Astrocyte (in vitro differentiated cells and primary cell): ENCODE measurements at regions not wholly inside any gene's neighbourhood (a gene's known extent, or its start where the extent isn't known, plus 50 kb on each side); places are given as distances from the start of the nearest gene placed in this dataset.
A peak's percentile ranks its signal among the peaks of the same experiment; 100 is the strongest.

Experiments
- DNase-seq: peaks from one replicate; pipeline ENCODE4 v3.0.0-alpha.2; 2010; ENCODE audit warnings: low read depth
- FAIRE-seq: peaks from 2 replicates; lab custom pipeline; 2011; peaks lifted over from hg19 to GRCh38; lab: Jason Lieb, UNC
- H2AFZ ChIP-seq: 2 replicates; pipeline ENCODE4 v1.6.0; 2012; ENCODE audit warnings: low read depth, low read length, inconsistent platforms
- H3K27ac ChIP-seq: 2 replicates; pipeline ENCODE4 v1.5.1; 2011; ENCODE audit warnings: low read depth, low read length, inconsistent platforms
- H3K27me3 ChIP-seq: 2 replicates; pipeline ENCODE4 v1.6.0; 2011; ENCODE audit warnings: low read length, inconsistent platforms; ENCODE audit not compliant: insufficient read depth
- H3K36me3 ChIP-seq: 2 replicates; pipeline ENCODE4 v1.5.1; 2011; ENCODE audit warnings: low read length, inconsistent platforms; ENCODE audit not compliant: insufficient read depth
- H3K4me1 ChIP-seq: 2 replicates; pipeline ENCODE4 v1.5.1; 2011; ENCODE audit warnings: low read length, inconsistent platforms; ENCODE audit not compliant: insufficient read depth
- H3K4me2 ChIP-seq: 2 replicates; pipeline ENCODE4 v1.6.0; 2012; ENCODE audit warnings: low read length, inconsistent platforms
- H3K4me3 ChIP-seq: 2 replicates; pipeline ENCODE4 v1.5.1; 2011; ENCODE audit warnings: low read depth, mild to moderate bottlenecking, low read length, inconsistent platforms; ENCODE audit not compliant: insufficient read depth
- H3K79me2 ChIP-seq: 2 replicates; pipeline ENCODE4 v1.6.0; 2012; ENCODE audit warnings: mild to moderate bottlenecking, low read length, inconsistent platforms; ENCODE audit not compliant: insufficient read depth
- H3K9ac ChIP-seq: 2 replicates; pipeline ENCODE4 v1.6.0; 2012; ENCODE audit warnings: mild to moderate bottlenecking, low read length, inconsistent platforms
- H3K9me3 ChIP-seq: 2 replicates; pipeline ENCODE4 v1.5.1; 2012; ENCODE audit warnings: low read depth, mild to moderate bottlenecking, low read length, inconsistent platforms; ENCODE audit not compliant: insufficient read depth
- H4K20me1 ChIP-seq: 2 replicates; pipeline ENCODE4 v1.6.0; 2012; ENCODE audit warnings: low read length, inconsistent platforms; ENCODE audit not compliant: insufficient read depth
- H3K27ac Mint-ChIP-seq: one replicate; pipeline ENCODE4 v1.8.0; 2021; ENCODE audit warnings: mild to moderate bottlenecking, mixed read lengths; ENCODE audit not compliant: unreplicated experiment
- H3K27me3 Mint-ChIP-seq: one replicate; pipeline ENCODE4 v1.8.0; 2021; ENCODE audit warnings: low read depth, mixed read lengths; ENCODE audit not compliant: unreplicated experiment
- H3K36me3 Mint-ChIP-seq: one replicate; pipeline ENCODE4 v1.8.0; 2021; ENCODE audit warnings: low read depth, mixed read lengths; ENCODE audit not compliant: unreplicated experiment
- H3K4me1 Mint-ChIP-seq: one replicate; pipeline ENCODE4 v1.8.0; 2021; ENCODE audit warnings: low read depth, mixed read lengths; ENCODE audit not compliant: unreplicated experiment
- H3K4me3 Mint-ChIP-seq: one replicate; pipeline ENCODE4 v1.8.0; 2021; ENCODE audit warnings: mild to moderate bottlenecking, moderate library complexity, mixed read lengths; ENCODE audit not compliant: unreplicated experiment
- H3K9me3 Mint-ChIP-seq: one replicate; pipeline ENCODE4 v1.8.0; 2021; ENCODE audit warnings: mild to moderate bottlenecking, mixed read lengths; ENCODE audit not compliant: unreplicated experiment
- EZH2 ChIP-seq: IDR thresholded peaks from 2 replicates; pipeline ENCODE4 v1.6.1; 2012; ENCODE audit warnings: mild to moderate bottlenecking, low read length, inconsistent platforms; ENCODE audit not compliant: insufficient read depth
- TF ChIP-seq, protein P1 (sequence below): IDR thresholded peaks from 2 replicates; pipeline ENCODE4 v1.5.1; 2011; ENCODE audit warnings: low read depth, mild to moderate bottlenecking, inconsistent platforms, low read length, moderate library complexity; ENCODE audit not compliant: insufficient read depth

DNA sequence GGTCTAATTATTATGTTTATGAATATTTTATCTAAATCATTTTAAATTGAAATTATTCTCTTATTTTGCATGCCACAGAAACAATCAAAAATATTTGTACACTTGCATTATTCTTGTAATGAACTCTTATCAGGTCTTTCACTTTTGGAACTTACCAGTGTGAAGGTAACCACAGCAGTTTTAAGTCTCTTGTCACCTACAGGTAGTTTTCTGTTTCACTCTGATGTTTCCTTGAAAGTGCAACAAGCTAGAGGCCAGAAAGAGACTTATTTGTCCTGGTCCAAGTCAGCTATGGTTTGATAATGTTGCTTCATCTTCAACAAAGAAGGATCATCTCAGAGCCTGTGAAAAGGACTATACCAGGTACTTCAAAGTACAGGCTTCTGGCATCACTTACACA is 133.4 kb upstream of the NBEA start:
- no peak overlapping the region for H2AFZ ChIP-seq
- H3K4me3 ChIP-seq = no peak overlapping the region
- H3K4me1 ChIP-seq = no peaks in the 10 kb centered on the region
- no peak overlapping the region for H3K27ac ChIP-seq
- H3K27me3 ChIP-seq = no peaks in the 10 kb centered on the region
- H3K9ac ChIP-seq = no peak overlapping the region
- no peak overlapping the region for H3K27ac Mint-ChIP-seq
- TF ChIP-seq, protein P1, sequence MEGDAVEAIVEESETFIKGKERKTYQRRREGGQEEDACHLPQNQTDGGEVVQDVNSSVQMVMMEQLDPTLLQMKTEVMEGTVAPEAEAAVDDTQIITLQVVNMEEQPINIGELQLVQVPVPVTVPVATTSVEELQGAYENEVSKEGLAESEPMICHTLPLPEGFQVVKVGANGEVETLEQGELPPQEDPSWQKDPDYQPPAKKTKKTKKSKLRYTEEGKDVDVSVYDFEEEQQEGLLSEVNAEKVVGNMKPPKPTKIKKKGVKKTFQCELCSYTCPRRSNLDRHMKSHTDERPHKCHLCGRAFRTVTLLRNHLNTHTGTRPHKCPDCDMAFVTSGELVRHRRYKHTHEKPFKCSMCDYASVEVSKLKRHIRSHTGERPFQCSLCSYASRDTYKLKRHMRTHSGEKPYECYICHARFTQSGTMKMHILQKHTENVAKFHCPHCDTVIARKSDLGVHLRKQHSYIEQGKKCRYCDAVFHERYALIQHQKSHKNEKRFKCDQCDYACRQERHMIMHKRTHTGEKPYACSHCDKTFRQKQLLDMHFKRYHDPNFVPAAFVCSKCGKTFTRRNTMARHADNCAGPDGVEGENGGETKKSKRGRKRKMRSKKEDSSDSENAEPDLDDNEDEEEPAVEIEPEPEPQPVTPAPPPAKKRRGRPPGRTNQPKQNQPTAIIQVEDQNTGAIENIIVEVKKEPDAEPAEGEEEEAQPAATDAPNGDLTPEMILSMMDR = no peak
- TF ChIP-seq EZH2 = no peak
- no peaks in the 10 kb centered on the region for H3K79me2 ChIP-seq
- H3K9me3 ChIP-seq = peaks cover 4% of the 10 kb centered on the region
- H3K4me1 Mint-ChIP-seq = no peaks in the 10 kb centered on the region
- H3K36me3 ChIP-seq = no peaks in the 10 kb centered on the region
- FAIRE-seq = no peak
- peaks cover 8% of the 10 kb centered on the region for H3K9me3 Mint-ChIP-seq
- DNase-seq = no peak
- H3K4me3 Mint-ChIP-seq = no peak overlapping the region
- no peaks in the 10 kb centered on the region for H4K20me1 ChIP-seq
- no peaks in the 10 kb centered on the region for H3K36me3 Mint-ChIP-seq
- H3K27me3 Mint-ChIP-seq = no peaks in the 10 kb centered on the region
- H3K4me2 ChIP-seq = no peak overlapping the region

DNA sequence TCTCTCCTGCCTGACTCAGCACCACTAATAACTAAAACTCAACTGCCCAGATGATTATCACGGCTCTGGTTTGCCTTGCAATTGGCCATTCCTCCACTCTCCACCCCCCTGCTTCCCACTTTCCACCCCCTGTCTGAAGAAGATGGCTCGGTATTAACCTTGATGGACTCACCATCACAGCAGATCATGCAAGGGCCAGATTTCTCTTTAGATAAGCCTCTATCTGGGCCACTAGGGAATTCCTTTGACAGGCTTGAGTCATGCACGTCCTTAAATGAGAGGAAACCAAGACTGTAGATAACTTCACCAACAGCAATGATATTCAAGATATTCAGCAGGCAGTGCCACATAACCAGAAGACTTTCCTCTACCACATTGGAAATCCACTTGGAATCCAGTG is 131.1 kb upstream of the NBEA start:
- H3K36me3 Mint-ChIP-seq = no peaks in the 10 kb centered on the region

DNA sequence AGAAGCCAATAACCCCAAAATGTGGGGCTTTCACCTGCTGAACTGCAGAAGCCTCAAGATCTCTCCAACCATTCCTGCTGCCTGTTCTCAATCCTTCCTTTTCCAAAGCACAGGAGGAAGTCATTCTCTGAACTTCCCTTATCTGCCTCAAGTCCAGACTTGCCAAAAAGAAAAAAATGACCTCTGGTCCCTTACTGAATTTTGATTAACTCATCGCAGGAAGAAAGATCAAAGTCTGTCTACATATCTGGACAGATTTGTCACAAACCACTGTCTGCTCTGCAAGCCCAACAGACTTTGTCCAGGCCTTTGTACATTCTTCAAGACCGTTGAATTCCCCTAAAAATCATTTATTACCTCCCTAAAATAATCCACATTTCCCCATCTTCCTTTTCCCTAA is 126.5 kb upstream of the NBEA start:
- H3K27ac ChIP-seq = no peak overlapping the region

More for the DNA sequence above, 131.1 kb upstream of the NBEA start:
- FAIRE-seq = no peak
- Histone ChIP-seq H3K4me2 (no peak overlapping the region), H3K4me1 (no peaks in the 10 kb centered on the region), H3K9ac (no peak overlapping the region), H3K4me3 (no peak overlapping the region), H3K27me3 (no peaks in the 10 kb centered on the region), H2AFZ (no peak overlapping the region), H4K20me1 (no peaks in the 10 kb centered on the region), H3K79me2 (no peaks in the 10 kb centered on the region), H3K36me3 (no peaks in the 10 kb centered on the region), H3K9me3 (peaks cover 4% of the 10 kb centered on the region), H3K27ac (no peak overlapping the region)
- no peak overlapping the region for H3K4me3 Mint-ChIP-seq
- DNase-seq = no peak
- no peaks in the 10 kb centered on the region for H3K27me3 Mint-ChIP-seq
- peaks cover 8% of the 10 kb centered on the region for H3K9me3 Mint-ChIP-seq
- peaks cover 9% of the 10 kb centered on the region for H3K4me1 Mint-ChIP-seq
- TF ChIP-seq EZH2 = no peak
- TF ChIP-seq, protein P1 = no peak
- no peak overlapping the region for H3K27ac Mint-ChIP-seq

More for the DNA sequence above, 126.5 kb upstream of the NBEA start:
- no peaks in the 10 kb centered on the region for H3K4me1 ChIP-seq
- no peaks in the 10 kb centered on the region for H3K36me3 ChIP-seq
- no peaks in the 10 kb centered on the region for H3K27me3 Mint-ChIP-seq
- H3K9me3 ChIP-seq = peaks cover 4% of the 10 kb centered on the region
- FAIRE-seq = no peak
- H3K79me2 ChIP-seq = no peaks in the 10 kb centered on the region
- H3K4me3 ChIP-seq = no peak overlapping the region
- H3K9ac ChIP-seq = no peak overlapping the region
- no peaks in the 10 kb centered on the region for H3K36me3 Mint-ChIP-seq
- peaks cover 28% of the 10 kb centered on the region for H3K4me1 Mint-ChIP-seq
- peak; percentile 22 for DNase-seq
- peaks cover 8% of the 10 kb centered on the region for H3K9me3 Mint-ChIP-seq
- H3K4me2 ChIP-seq = no peak overlapping the region
- TF ChIP-seq, protein P1 = no peak
- TF ChIP-seq EZH2 = no peak
- H4K20me1 ChIP-seq = no peaks in the 10 kb centered on the region
- H3K4me3 Mint-ChIP-seq = no peak overlapping the region
- no peak overlapping the region for H2AFZ ChIP-seq
- H3K27me3 ChIP-seq = no peaks in the 10 kb centered on the region
- H3K27ac Mint-ChIP-seq = peak overlapping the region; percentile 78
